Caco-2 (cell line): ENCODE measurements at regions not wholly inside any gene's neighbourhood (a gene's known extent, or its start where the extent isn't known, plus 50 kb on each side); places are given as distances from the start of the nearest gene placed in this dataset.
"Not testable (repeated sequence)": the region's sequence is repeated elsewhere in the genome, so short reads cannot be mapped to it uniquely, and the experiment has no call there.

Source experiments
- BruUV-seq: library from RNA; stranded (reverse); fragments of 400-500 nt; replicated peaks from 2 replicates; lab custom pipeline; 2021; lab: Mats Ljungman, UMichigan
- CTCF ChIA-PET: fragments of 300-600 bp; sonication (Branson Sonifier 250); formaldehyde crosslinking; loops from one replicate; lab custom pipeline; 2022; ENCODE audit warnings: antibody characterized with exemption; lab: Charles Lee
- POLR2A ChIA-PET: fragments of 300-600 bp; sonication (Branson Sonifier 250); formaldehyde crosslinking; loops from one replicate; lab custom pipeline; 2022; ENCODE audit warnings: antibody characterized with exemption; lab: Charles Lee
- DNase-seq, 2 experiments: peaks; one replicate each; pipeline versions ENCODE4 v3.0.0 to v3.0.0-alpha.2; 2020 to 2022
- H3K27me3 ChIP-seq: replicated peaks from 2 replicates; pipeline ENCODE4 v1.6.0; 2011; ENCODE audit warnings: low read length; ENCODE audit not compliant: control insufficient read depth, insufficient read depth
- H3K36me3 ChIP-seq: 2 replicates; pipeline ENCODE4 v1.5.1; 2011; ENCODE audit warnings: low read length; ENCODE audit not compliant: control insufficient read depth, insufficient read depth
- H3K4me1 ChIP-seq: fragments of 250-450 bp; sonication (Bioruptor Pico); 2 replicates; pipeline ENCODE4 v1.5.1; 2020; ENCODE audit warnings: mild to moderate bottlenecking
- H3K4me3 ChIP-seq: 2 replicates; pipeline ENCODE4 v1.5.1; 2011; ENCODE audit warnings: low read depth, mild to moderate bottlenecking, control low read depth, low read length
- H3K9me3 ChIP-seq: fragments of 250-450 bp; sonication (Bioruptor Pico); 2 replicates; pipeline ENCODE4 v1.5.1; 2020; ENCODE audit warnings: mild to moderate bottlenecking, moderate library complexity
- H3K27ac Mint-ChIP-seq: one replicate; pipeline ENCODE4 v1.8.0; 2022; ENCODE audit warnings: mixed read lengths; ENCODE audit not compliant: unreplicated experiment
- H3K27me3 Mint-ChIP-seq: one replicate; pipeline ENCODE4 v1.8.0; 2022; ENCODE audit warnings: mixed read lengths; ENCODE audit not compliant: insufficient read depth, unreplicated experiment
- H3K36me3 Mint-ChIP-seq: one replicate; pipeline ENCODE4 v1.8.0; 2022; ENCODE audit warnings: mild to moderate bottlenecking, mixed read lengths; ENCODE audit not compliant: insufficient read depth, unreplicated experiment
- H3K4me1 Mint-ChIP-seq: one replicate; pipeline ENCODE4 v1.8.0; 2022; ENCODE audit warnings: low read depth, mixed read lengths; ENCODE audit not compliant: unreplicated experiment
- H3K4me3 Mint-ChIP-seq: one replicate; pipeline ENCODE4 v1.8.0; 2022; ENCODE audit warnings: mild to moderate bottlenecking, moderate library complexity, mixed read lengths; ENCODE audit not compliant: unreplicated experiment
- H3K9me3 Mint-ChIP-seq: one replicate; pipeline ENCODE4 v1.8.0; 2022; ENCODE audit warnings: mixed read lengths; ENCODE audit not compliant: unreplicated experiment
- CTCF ChIP-seq, 2 experiments: fragments of 200-600 bp in 1 of 2; IDR thresholded peaks; 1 replicate in 1 of 2; 2 replicates in 1 of 2; pipeline versions ENCODE4 v1.5.1 to v1.8.0; 2011 to 2022; ENCODE audit warnings: antibody characterized with exemption in 1 of 2, control low read depth in 1 of 2, inconsistent platforms in 1 of 2, low read depth in 1 of 2, low read length in 1 of 2, mild to moderate bottlenecking in 1 of 2, moderate library complexity in 1 of 2; ENCODE audit not compliant: insufficient read depth in 1 of 2, severe bottlenecking in 1 of 2, unreplicated experiment in 1 of 2
- intact Hi-C: fragments of 100-400 bp; cut with micrococcal nuclease; formaldehyde crosslinking; loops from one replicate; pipeline ENCODE4 v1.10.0; 2022; ENCODE audit not compliant: unreplicated experiment

GRCh38 chr3:106969596-106969995, 407.6 kb upstream of the CCDC54 start:
- ChIA-PET POLR2A (no interaction called here), CTCF (no interaction called here)
- DNase-seq = no peak
- Mint-ChIP-seq H3K9me3 (no peaks in the 10 kb centered on the region), H3K27me3 (no peaks in the 10 kb centered on the region), H3K36me3 (no peaks in the 10 kb centered on the region), H3K27ac (no peak overlapping the region), H3K4me3 (no peak overlapping the region), H3K4me1 (no peaks in the 10 kb centered on the region)
- intact Hi-C loops = no loop called here
- BruUV-seq = no TSS peak
- no peaks in the 10 kb centered on the region for H3K9me3 ChIP-seq
- no peaks in the 10 kb centered on the region for H3K27me3 ChIP-seq
- no peaks in the 10 kb centered on the region for H3K36me3 ChIP-seq
- no peak for TF ChIP-seq CTCF (IDR thresholded peaks at IDR 0.05; ENCODE audit: insufficient read depth in 1 of 2, low read depth in 1 of 2, low read length in 1 of 2, severe bottlenecking in 1 of 2, unreplicated experiment in 1 of 2)
- H3K4me1 ChIP-seq = no peaks in the 10 kb centered on the region
- no peak overlapping the region for H3K4me3 ChIP-seq

DNA sequence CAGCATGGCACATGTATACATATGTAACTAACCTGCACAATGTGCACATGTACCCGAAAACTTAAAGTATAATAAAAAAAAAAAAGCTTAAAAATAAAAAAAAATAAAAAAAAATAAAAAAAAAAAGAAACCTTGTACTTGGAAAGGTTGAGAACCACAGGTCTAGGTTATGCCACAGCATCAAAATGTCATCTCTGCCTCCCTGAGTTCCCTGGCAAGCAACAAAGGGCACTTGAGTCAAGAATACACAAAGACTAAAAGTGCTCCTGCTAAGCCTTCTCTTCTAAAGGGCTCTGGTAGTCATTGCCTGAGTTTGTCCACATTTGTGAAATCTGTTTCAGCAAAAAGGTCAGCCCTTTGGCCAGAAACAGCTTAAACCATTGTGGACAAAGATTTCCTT, 395.8 kb upstream of the CCDC54 start:
- ChIA-PET POLR2A (no interaction called here), CTCF (no interaction called here)
- intact Hi-C loops = no loop called here
- Mint-ChIP-seq H3K36me3 (no peaks in the 10 kb centered on the region), H3K27ac (no peak overlapping the region), H3K4me3 (no peak overlapping the region), H3K4me1 (no peaks in the 10 kb centered on the region), H3K9me3 (no peaks in the 10 kb centered on the region), H3K27me3 (no peaks in the 10 kb centered on the region)
- no peaks in the 10 kb centered on the region for H3K27me3 ChIP-seq
- no peaks in the 10 kb centered on the region for H3K36me3 ChIP-seq
- DNase-seq = no peak
- BruUV-seq = no TSS peak
- TF ChIP-seq CTCF (IDR thresholded peaks at IDR 0.05; ENCODE audit: insufficient read depth in 1 of 2, low read depth in 1 of 2, low read length in 1 of 2, severe bottlenecking in 1 of 2, unreplicated experiment in 1 of 2) = no peak
- H3K4me1 ChIP-seq = no peaks in the 10 kb centered on the region
- no peak overlapping the region for H3K4me3 ChIP-seq
- H3K9me3 ChIP-seq = no peaks in the 10 kb centered on the region

GRCh38 chr3:106985721-106986120, 391.5 kb upstream of the CCDC54 start:
- DNase-seq = no peak
- Histone ChIP-seq H3K4me3 (no peak overlapping the region), H3K27me3 (no peaks in the 10 kb centered on the region), H3K9me3 (no peaks in the 10 kb centered on the region; the same call in 1 of the 2 replicates), H3K36me3 (no peaks in the 10 kb centered on the region), H3K4me1 (no peaks in the 10 kb centered on the region)
- BruUV-seq = no TSS peak
- no peak for TF ChIP-seq CTCF (IDR thresholded peaks at IDR 0.05; ENCODE audit: insufficient read depth in 1 of 2, low read depth in 1 of 2, low read length in 1 of 2, severe bottlenecking in 1 of 2, unreplicated experiment in 1 of 2)
- Mint-ChIP-seq H3K36me3 (no peaks in the 10 kb centered on the region), H3K27ac (no peak overlapping the region), H3K27me3 (no peaks in the 10 kb centered on the region), H3K9me3 (no peaks in the 10 kb centered on the region), H3K4me1 (no peaks in the 10 kb centered on the region), H3K4me3 (no peak overlapping the region)
- intact Hi-C loops = no loop called here
- CTCF ChIA-PET = no interaction called here
- POLR2A ChIA-PET = no interaction called here

GRCh38 chr3:106998841-106999682, 378.2 kb upstream of the CCDC54 start:
- H3K36me3 Mint-ChIP-seq, H3K4me3 ChIP-seq, H3K9me3 ChIP-seq, H3K4me1 ChIP-seq, BruUV-seq, POLR2A ChIA-PET, H3K4me3 Mint-ChIP-seq, CTCF ChIA-PET, H3K36me3 ChIP-seq, DNase-seq, H3K4me1 Mint-ChIP-seq, H3K27ac Mint-ChIP-seq, H3K27me3 Mint-ChIP-seq, H3K27me3 ChIP-seq, intact Hi-C loops: not testable (repeated sequence)
- peaks cover 12% of the 10 kb centered on the region for H3K9me3 Mint-ChIP-seq
